ENCODE measurements at regions not wholly inside any gene's neighbourhood (a gene's known extent, or its start where the extent isn't known, plus 50 kb on each side); places are given as distances from the start of the nearest gene placed in this dataset.

DNA sequence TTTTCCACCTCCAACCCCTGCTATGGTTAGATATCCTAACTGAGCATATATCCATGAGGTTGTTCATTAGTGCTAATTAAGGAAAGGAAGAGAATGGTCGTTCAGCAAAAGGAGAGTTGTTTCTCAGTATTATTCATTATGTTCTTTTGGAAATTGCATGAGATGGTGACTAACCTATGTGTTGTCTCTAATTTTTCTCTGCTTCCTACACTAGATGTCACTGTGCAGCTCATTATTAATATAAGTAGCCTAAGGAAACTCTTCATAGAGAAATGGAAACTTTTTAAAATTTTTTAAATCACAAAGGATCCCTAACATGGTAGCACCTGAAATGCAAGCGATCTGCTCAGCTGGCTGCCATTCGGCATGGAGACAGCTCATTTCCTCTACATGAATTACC lies 67.7 kb upstream of the FAM9A start:
- DNase-seq = no peak

DNA sequence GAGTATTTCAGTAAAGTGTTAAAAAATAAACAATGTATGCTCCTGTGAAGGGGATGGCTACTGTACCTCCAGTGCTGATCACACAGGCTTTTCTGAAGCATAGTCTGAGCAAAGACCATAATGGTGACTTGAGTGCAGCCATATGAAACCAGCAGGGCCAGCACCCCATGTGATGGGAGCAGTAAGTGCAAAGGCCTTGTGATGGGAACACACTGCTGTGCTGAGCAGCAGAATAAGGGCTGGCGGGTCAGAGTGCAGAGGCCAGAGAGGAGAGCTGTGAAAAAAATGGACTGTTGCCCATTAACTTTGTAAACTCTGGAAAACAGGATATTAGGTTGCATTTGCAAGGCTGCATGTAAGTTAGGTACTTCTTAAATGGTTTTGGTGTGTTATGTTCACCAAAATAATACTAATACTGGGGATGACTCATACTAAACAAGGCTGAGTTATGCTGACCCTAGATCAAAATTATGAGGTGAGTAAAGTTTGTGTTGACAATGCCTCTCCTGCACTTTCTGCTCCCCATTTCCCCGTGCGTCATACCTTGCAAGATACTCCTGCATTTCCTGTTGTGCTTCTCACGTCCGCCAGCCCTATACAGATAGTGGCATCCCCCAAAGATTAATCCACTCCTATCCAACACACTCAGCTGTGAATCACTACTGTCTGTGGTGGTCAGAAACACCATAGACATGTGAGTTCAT lies 67.0 kb upstream of the FAM9A start:
- no peak for DNase-seq

- DNase-seq = no peak
These were observed 66.2 kb upstream of the FAM9A start for GRCh38 chrX:8867406-8867805.

- peak in 1 of 2 experiments; percentile 29 for DNase-seq
These were observed 63.0 kb upstream of the FAM9A start for GRCh38 chrX:8864161-8864560.

GRCh38 chrX:8861908-8862307 lies 60.7 kb upstream of the FAM9A start:
- DNase-seq = no peak

GRCh38 chrX:8851231-8851886 lies 50.2 kb upstream of the FAM9A start:
- DNase-seq = no peak
